DND-41 (cell line): ENCODE measurements at regions not wholly inside any gene's neighbourhood (a gene's known extent, or its start where the extent isn't known, plus 50 kb on each side); places are given as distances from the start of the nearest gene placed in this dataset.
"Not testable (repeated sequence)": the region's sequence is repeated elsewhere in the genome, so short reads cannot be mapped to it uniquely, and the experiment has no call there.

Source experiments
- ATAC-seq: fragments of 200-7000 bp; cut with Tn5 transposase; 3 replicates; pipeline ENCODE4 v1.9.1; 2021; ENCODE audit warnings: low read depth; ENCODE audit not compliant: insufficient read depth
- DNase-seq: peaks from one replicate; pipeline ENCODE4 v3.0.0-alpha.2; 2020
- H2AFZ ChIP-seq: 2 replicates; pipeline ENCODE4 v1.6.0; 2012; ENCODE audit warnings: low read depth, low read length
- H3K27ac ChIP-seq: 2 replicates; pipeline ENCODE4 v1.5.1; 2012; ENCODE audit warnings: low read length, inconsistent platforms
- H3K27me3 ChIP-seq: fragments of 200-600 bp; sonication (generic); 2 replicates; pipeline ENCODE4 v1.6.0; 2012; ENCODE audit warnings: low read length, mild to moderate bottlenecking, inconsistent platforms; ENCODE audit not compliant: insufficient read depth, poor library complexity
- H3K36me3 ChIP-seq: 2 replicates; pipeline ENCODE4 v1.5.1; 2012; ENCODE audit warnings: low read length, inconsistent platforms; ENCODE audit not compliant: insufficient read depth
- H3K4me1 ChIP-seq: 2 replicates; pipeline ENCODE4 v1.5.1; 2012; ENCODE audit warnings: mild to moderate bottlenecking, low read length; ENCODE audit not compliant: insufficient read depth
- H3K4me2 ChIP-seq: 2 replicates; pipeline ENCODE4 v1.6.0; 2012; ENCODE audit warnings: mild to moderate bottlenecking, moderate library complexity, low read length, inconsistent platforms; ENCODE audit not compliant: insufficient read depth
- H3K4me3 ChIP-seq, 2 experiments: fragments of 200-600 bp in 1 of 2; shearing (Covaris generic) in 1 of 2; 2 replicates each; pipeline ENCODE4 v1.5.1; 2012 to 2016; ENCODE audit warnings: inconsistent platforms in 2 of 2, low read length in 2 of 2, mild to moderate bottlenecking in 2 of 2, low read depth in 1 of 2, moderate library complexity in 1 of 2
- H3K79me2 ChIP-seq: 2 replicates; pipeline ENCODE4 v1.6.0; 2012; ENCODE audit warnings: low read length, inconsistent platforms; ENCODE audit not compliant: insufficient read depth
- H3K9ac ChIP-seq: 2 replicates; pipeline ENCODE4 v1.6.0; 2012; ENCODE audit warnings: low read depth, mild to moderate bottlenecking, inconsistent platforms, low read length, moderate library complexity
- H3K9me3 ChIP-seq: 2 replicates; pipeline ENCODE4 v1.5.1; 2012; ENCODE audit warnings: low read length, moderate library complexity, mild to moderate bottlenecking, inconsistent platforms; ENCODE audit not compliant: insufficient read depth, severe bottlenecking
- H4K20me1 ChIP-seq: 2 replicates; pipeline ENCODE4 v1.6.0; 2012; ENCODE audit warnings: low read length; ENCODE audit not compliant: insufficient read depth
- CTCF ChIP-seq: IDR thresholded peaks from 2 replicates; pipeline ENCODE4 v1.5.1; 2012; ENCODE audit warnings: borderline replicate concordance, low read length, moderate library complexity, mild to moderate bottlenecking; ENCODE audit not compliant: poor library complexity, severe bottlenecking; ENCODE audit errors: extremely low read depth
- EZH2 ChIP-seq: IDR thresholded peaks from 3 replicates; pipeline ENCODE4 v1.6.1; 2012; ENCODE audit warnings: borderline replicate concordance, low read depth, mild to moderate bottlenecking, moderate library complexity, low read length, inconsistent platforms; ENCODE audit not compliant: severe bottlenecking

GRCh38 chr2:150325656-150326314, 161.7 kb downstream of the RND3 start:
- ATAC-seq (no peak), DNase-seq (no peak)
- H3K36me3 ChIP-seq = no peaks in the 10 kb centered on the region
- no peak overlapping the region for H3K4me2 ChIP-seq
- H2AFZ ChIP-seq = peak overlapping the region; percentile 55; the same call in 1 of the 2 replicates
- no peaks in the 10 kb centered on the region for H3K27me3 ChIP-seq
- H4K20me1 ChIP-seq = no peaks in the 10 kb centered on the region
- H3K4me3 ChIP-seq = no peak overlapping the region
- H3K4me1 ChIP-seq = no peaks in the 10 kb centered on the region
- H3K9ac ChIP-seq = no peak overlapping the region
- no peak overlapping the region for H3K27ac ChIP-seq
- no peaks in the 10 kb centered on the region for H3K79me2 ChIP-seq
- TF ChIP-seq EZH2 (no peak), CTCF (no peak)
- H3K9me3 ChIP-seq = no peaks in the 10 kb centered on the region

- H3K9ac ChIP-seq, H3K36me3 ChIP-seq, H3K9me3 ChIP-seq, H3K4me1 ChIP-seq, H3K4me3 ChIP-seq, DNase-seq, H2AFZ ChIP-seq, ATAC-seq, H3K4me2 ChIP-seq, H3K79me2 ChIP-seq, H4K20me1 ChIP-seq, H3K27me3 ChIP-seq, H3K27ac ChIP-seq: not testable (repeated sequence)
These were observed 164.4 kb downstream of the RND3 start for GRCh38 chr2:150323071-150323470.

DNA sequence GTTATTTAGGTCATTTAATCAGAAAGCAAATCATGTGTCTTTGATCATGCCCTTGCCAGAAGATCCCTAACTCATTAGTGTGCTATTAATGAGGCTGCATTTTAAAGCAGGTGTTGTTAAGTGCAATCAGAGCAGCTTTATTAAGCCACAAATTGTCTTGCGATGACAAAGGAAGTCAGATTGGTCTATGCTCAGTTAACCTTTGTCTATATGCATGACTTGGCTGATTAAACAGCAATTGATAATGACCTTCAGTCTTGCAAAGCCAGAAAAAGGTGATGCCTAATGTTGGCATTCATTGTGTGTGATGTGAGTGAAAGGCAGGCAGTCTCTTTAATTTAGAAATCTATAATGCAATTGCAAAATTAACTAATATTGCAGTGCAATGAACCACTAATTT, 166.9 kb downstream of the RND3 start:
- Histone ChIP-seq H3K27me3 (no peaks in the 10 kb centered on the region), H3K9me3 (no peaks in the 10 kb centered on the region)

More for the DNA sequence above, 166.9 kb downstream of the RND3 start:
- Histone ChIP-seq H3K4me2 (no peak overlapping the region), H3K9ac (no peak overlapping the region), H2AFZ (no peak overlapping the region), H3K27ac (no peak overlapping the region), H3K79me2 (no peaks in the 10 kb centered on the region), H4K20me1 (no peaks in the 10 kb centered on the region), H3K4me3 (no peak overlapping the region), H3K4me1 (no peaks in the 10 kb centered on the region), H3K36me3 (no peaks in the 10 kb centered on the region)
- no peak for DNase-seq
- ATAC-seq = no peak
- TF ChIP-seq CTCF = no peak
- no peak for TF ChIP-seq EZH2
